ENCODE measurements at regions not wholly inside any gene's neighbourhood (a gene's known extent, or its start where the extent isn't known, plus 50 kb on each side); places are given as distances from the start of the nearest gene placed in this dataset.

GRCh38 chr15:97815835-97816234, 144.7 kb upstream of the ARRDC4 start:
- peaks cover 0 to 9% (median 0%) of the 10 kb centered on the region in 3 donors for H3K9me3 ChIP-seq
- H3K4me3 ChIP-seq: no peak overlapping the region
- H3K36me3 ChIP-seq: no peaks in the 10 kb centered on the region
- H3K4me1 ChIP-seq: no peaks in the 10 kb centered on the region
- no peak overlapping the region for H3K27ac ChIP-seq
- DNase-seq: no peak
- intact Hi-C loops (cut with DNase I; ENCODE audit: low total_unique reads): no loop called here
- no peaks in the 10 kb centered on the region for H3K27me3 ChIP-seq
- no peak for TF ChIP-seq CTCF (IDR thresholded peaks at IDR 0.05)

GRCh38 chr15:97817276-97817890, 143.1 kb upstream of the ARRDC4 start:
- intact Hi-C loops (cut with DNase I; ENCODE audit: low total_unique reads): no loop called here
- no peak for DNase-seq
- Histone ChIP-seq H3K4me1 (no peaks in the 10 kb centered on the region), H3K27me3 (no peaks in the 10 kb centered on the region), H3K36me3 (no peaks in the 10 kb centered on the region), H3K27ac (no peak overlapping the region), H3K4me3 (no peak overlapping the region), H3K9me3 (no peaks in the 10 kb centered on the region)
- no peak for TF ChIP-seq CTCF (IDR thresholded peaks at IDR 0.05)

- no peak for TF ChIP-seq CTCF (IDR thresholded peaks at IDR 0.05)
- no peaks in the 10 kb centered on the region for H3K27me3 ChIP-seq
- no peak overlapping the region for H3K27ac ChIP-seq
- intact Hi-C loops (cut with DNase I; ENCODE audit: low total_unique reads): no loop called here
- no peak for DNase-seq
- H3K9me3 ChIP-seq: no peaks in the 10 kb centered on the region
- H3K36me3 ChIP-seq: no peaks in the 10 kb centered on the region
- H3K4me3 ChIP-seq: no peak overlapping the region
- H3K4me1 ChIP-seq: no peaks in the 10 kb centered on the region
Measured at GRCh38 chr15:97836003-97836402, 124.5 kb upstream of the ARRDC4 start.

- DNase-seq: no peak
- Histone ChIP-seq H3K36me3 (no peaks in the 10 kb centered on the region), H3K4me3 (no peak overlapping the region), H3K27me3 (no peaks in the 10 kb centered on the region), H3K4me1 (no peaks in the 10 kb centered on the region), H3K27ac (no peak overlapping the region), H3K9me3 (no peaks in the 10 kb centered on the region)
- intact Hi-C loops (cut with DNase I; ENCODE audit: low total_unique reads): no loop called here
- no peak for TF ChIP-seq CTCF (IDR thresholded peaks at IDR 0.05)
Measured at GRCh38 chr15:97837896-97838295, 122.6 kb upstream of the ARRDC4 start.

GRCh38 chr15:97838606-97839210, 121.8 kb upstream of the ARRDC4 start:
- H3K4me3 ChIP-seq: no peak overlapping the region

More at GRCh38 chr15:97838606-97839210, 121.8 kb upstream of the ARRDC4 start:
- H3K4me1 ChIP-seq: no peaks in the 10 kb centered on the region
- H3K27me3 ChIP-seq: no peaks in the 10 kb centered on the region
- no peaks in the 10 kb centered on the region for H3K36me3 ChIP-seq
- no peaks in the 10 kb centered on the region for H3K9me3 ChIP-seq
- intact Hi-C loops (cut with DNase I; ENCODE audit: low total_unique reads): no loop called here
- H3K27ac ChIP-seq: no peak overlapping the region
- no peak for DNase-seq
- no peak for TF ChIP-seq CTCF (IDR thresholded peaks at IDR 0.05)

Data from tibial artery (tissue), 4 donors.